HL-60 (cell line): ENCODE measurements at regions not wholly inside any gene's neighbourhood (a gene's known extent, or its start where the extent isn't known, plus 50 kb on each side); places are given as distances from the start of the nearest gene placed in this dataset.

Experiments
- DNase-seq, 2 experiments: peaks; one replicate each; pipeline ENCODE4 v3.0.0-alpha.2; 2010 to 2020; ENCODE audit warnings: low read depth in 1 of 2, low spot score in 1 of 2
- H3K27ac ChIP-seq: fragments of 250-450 bp; sonication (Bioruptor Pico); replicated peaks from 2 replicates; pipeline ENCODE4 v1.5.1; 2020; ENCODE audit warnings: mild to moderate bottlenecking, moderate library complexity
- H3K27me3 ChIP-seq: fragments of 250-450 bp; sonication (Bioruptor Pico); 2 replicates; pipeline ENCODE4 v1.5.1; 2021; ENCODE audit warnings: mild to moderate bottlenecking, moderate library complexity; ENCODE audit not compliant: insufficient read depth, poor library complexity, severe bottlenecking
- H3K4me3 ChIP-seq: replicated peaks from 2 replicates; pipeline ENCODE4 v1.5.1; 2011; ENCODE audit warnings: mild to moderate bottlenecking, control low read depth, low read length; ENCODE audit not compliant: insufficient read depth
- GABPA ChIP-seq: IDR thresholded peaks from 2 replicates; pipeline ENCODE4 v1.6.1; 2012; ENCODE audit warnings: low read depth
- POLR2AphosphoS5 ChIP-seq: IDR thresholded peaks from 2 replicates; pipeline ENCODE4 v1.6.1; 2012; ENCODE audit warnings: low read depth
- SPI1 ChIP-seq: IDR thresholded peaks from 2 replicates; pipeline ENCODE4 v1.6.1; 2012; ENCODE audit warnings: low read depth, mild to moderate bottlenecking, borderline replicate concordance
- TF ChIP-seq, protein P1 (sequence below): IDR thresholded peaks from 2 replicates; pipeline ENCODE4 v1.6.1; 2012; ENCODE audit warnings: low read depth; ENCODE audit not compliant: insufficient replicate concordance
- TF ChIP-seq, protein P2 (sequence below): IDR thresholded peaks from one replicate; pipeline ENCODE4 v1.5.1; 2011; ENCODE audit warnings: low read length, control low read depth, inconsistent platforms; ENCODE audit not compliant: insufficient read depth

DNA sequence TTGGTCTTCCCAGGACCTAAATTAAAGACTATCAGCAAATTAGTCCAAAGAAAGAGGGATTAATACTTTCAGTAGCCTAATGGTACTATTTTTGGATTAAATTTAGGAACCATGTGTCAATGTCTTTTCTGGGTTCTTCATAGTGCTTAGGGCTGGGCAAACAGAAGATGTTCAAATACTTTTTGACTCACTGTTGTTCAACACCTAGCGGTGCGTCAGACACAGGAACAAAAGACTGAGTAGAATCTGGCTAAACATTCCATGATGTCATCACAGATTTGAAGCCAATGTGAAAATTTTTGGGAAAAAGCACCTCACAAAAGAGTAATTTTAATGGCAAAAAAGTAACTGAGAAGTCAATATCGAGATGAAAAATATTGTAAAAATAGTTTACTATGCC is 544.4 kb downstream of the EFNA5 start:
- no peak for TF ChIP-seq POLR2AphosphoS5
- TF ChIP-seq, protein P1, sequence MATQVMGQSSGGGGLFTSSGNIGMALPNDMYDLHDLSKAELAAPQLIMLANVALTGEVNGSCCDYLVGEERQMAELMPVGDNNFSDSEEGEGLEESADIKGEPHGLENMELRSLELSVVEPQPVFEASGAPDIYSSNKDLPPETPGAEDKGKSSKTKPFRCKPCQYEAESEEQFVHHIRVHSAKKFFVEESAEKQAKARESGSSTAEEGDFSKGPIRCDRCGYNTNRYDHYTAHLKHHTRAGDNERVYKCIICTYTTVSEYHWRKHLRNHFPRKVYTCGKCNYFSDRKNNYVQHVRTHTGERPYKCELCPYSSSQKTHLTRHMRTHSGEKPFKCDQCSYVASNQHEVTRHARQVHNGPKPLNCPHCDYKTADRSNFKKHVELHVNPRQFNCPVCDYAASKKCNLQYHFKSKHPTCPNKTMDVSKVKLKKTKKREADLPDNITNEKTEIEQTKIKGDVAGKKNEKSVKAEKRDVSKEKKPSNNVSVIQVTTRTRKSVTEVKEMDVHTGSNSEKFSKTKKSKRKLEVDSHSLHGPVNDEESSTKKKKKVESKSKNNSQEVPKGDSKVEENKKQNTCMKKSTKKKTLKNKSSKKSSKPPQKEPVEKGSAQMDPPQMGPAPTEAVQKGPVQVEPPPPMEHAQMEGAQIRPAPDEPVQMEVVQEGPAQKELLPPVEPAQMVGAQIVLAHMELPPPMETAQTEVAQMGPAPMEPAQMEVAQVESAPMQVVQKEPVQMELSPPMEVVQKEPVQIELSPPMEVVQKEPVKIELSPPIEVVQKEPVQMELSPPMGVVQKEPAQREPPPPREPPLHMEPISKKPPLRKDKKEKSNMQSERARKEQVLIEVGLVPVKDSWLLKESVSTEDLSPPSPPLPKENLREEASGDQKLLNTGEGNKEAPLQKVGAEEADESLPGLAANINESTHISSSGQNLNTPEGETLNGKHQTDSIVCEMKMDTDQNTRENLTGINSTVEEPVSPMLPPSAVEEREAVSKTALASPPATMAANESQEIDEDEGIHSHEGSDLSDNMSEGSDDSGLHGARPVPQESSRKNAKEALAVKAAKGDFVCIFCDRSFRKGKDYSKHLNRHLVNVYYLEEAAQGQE: no peak
- TF ChIP-seq GABPA: no peak
- no peak for TF ChIP-seq SPI1
- TF ChIP-seq, protein P2, sequence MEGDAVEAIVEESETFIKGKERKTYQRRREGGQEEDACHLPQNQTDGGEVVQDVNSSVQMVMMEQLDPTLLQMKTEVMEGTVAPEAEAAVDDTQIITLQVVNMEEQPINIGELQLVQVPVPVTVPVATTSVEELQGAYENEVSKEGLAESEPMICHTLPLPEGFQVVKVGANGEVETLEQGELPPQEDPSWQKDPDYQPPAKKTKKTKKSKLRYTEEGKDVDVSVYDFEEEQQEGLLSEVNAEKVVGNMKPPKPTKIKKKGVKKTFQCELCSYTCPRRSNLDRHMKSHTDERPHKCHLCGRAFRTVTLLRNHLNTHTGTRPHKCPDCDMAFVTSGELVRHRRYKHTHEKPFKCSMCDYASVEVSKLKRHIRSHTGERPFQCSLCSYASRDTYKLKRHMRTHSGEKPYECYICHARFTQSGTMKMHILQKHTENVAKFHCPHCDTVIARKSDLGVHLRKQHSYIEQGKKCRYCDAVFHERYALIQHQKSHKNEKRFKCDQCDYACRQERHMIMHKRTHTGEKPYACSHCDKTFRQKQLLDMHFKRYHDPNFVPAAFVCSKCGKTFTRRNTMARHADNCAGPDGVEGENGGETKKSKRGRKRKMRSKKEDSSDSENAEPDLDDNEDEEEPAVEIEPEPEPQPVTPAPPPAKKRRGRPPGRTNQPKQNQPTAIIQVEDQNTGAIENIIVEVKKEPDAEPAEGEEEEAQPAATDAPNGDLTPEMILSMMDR: no peak
- Histone ChIP-seq H3K27me3 (no peaks in the 10 kb centered on the region), H3K27ac (no peak overlapping the region), H3K4me3 (no peak overlapping the region)
- no peak for DNase-seq

DNA sequence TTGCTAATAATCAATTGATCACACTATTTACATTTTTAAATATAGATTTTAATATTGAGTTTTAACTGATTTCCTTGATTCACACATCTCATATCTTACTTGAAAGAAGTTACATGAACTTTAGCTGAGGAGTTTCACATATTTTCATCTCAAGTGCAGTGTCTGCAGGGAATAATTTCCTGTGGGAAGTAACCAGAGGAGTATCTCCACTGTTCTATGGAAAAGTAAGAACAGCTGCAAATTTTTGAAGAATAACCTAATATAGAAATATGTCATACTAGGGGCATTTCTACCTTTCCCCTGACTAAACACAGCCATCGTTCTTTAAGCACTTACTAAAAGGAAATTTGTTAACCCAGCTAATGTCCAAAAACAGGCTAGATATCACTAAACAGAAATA is 546.4 kb downstream of the EFNA5 start:
- no peak for DNase-seq
- H3K4me3 ChIP-seq: no peak overlapping the region
- H3K27ac ChIP-seq: no peak overlapping the region
- TF ChIP-seq, protein P1: no peak
- TF ChIP-seq SPI1 (no peak), POLR2AphosphoS5 (no peak), GABPA (no peak)
- TF ChIP-seq, protein P2: no peak
- no peaks in the 10 kb centered on the region for H3K27me3 ChIP-seq

DNA sequence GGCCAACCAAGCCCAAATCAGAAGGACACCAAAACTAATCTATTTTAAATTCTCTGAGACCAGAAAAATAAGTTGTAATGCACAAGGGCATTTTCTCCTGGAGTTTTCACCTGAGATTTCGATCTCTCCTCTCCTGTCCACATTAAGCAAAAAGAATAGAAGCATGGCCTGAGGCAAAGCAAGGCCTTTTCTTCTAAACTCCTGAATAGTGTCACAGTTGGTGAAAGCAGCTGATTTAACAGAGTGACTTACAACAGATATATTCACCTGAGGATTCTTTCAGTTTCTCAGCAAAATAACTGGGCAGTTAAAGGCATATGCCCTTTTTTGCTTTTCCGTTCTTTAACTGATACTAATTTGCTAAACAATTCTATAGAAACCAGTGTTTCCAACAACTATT is 547.7 kb downstream of the EFNA5 start:
- TF ChIP-seq GABPA (no peak), POLR2AphosphoS5 (no peak), SPI1 (no peak)
- TF ChIP-seq, protein P1: no peak
- TF ChIP-seq, protein P2: no peak
- Histone ChIP-seq H3K27ac (no peak overlapping the region), H3K4me3 (no peak overlapping the region), H3K27me3 (no peaks in the 10 kb centered on the region)
- DNase-seq: no peak
